AG09319 (cell line): ENCODE measurements at regions not wholly inside any gene's neighbourhood (a gene's known extent, or its start where the extent isn't known, plus 50 kb on each side); places are given as distances from the start of the nearest gene placed in this dataset.
"Not testable (repeated sequence)": the region's sequence is repeated elsewhere in the genome, so short reads cannot be mapped to it uniquely, and the experiment has no call there.

Experiments used
- DNase-seq: peaks from one replicate; pipeline ENCODE4 v3.0.0-alpha.2; 2010; ENCODE audit warnings: low read depth; ENCODE audit errors: extremely low read depth
- CTCF ChIP-seq: IDR thresholded peaks from 2 replicates; pipeline ENCODE4 v1.5.1; 2011; ENCODE audit warnings: low read depth, mild to moderate bottlenecking, inconsistent platforms, low read length, moderate library complexity

GRCh38 chrX:117843749-117844148 lies 272.9 kb downstream of the KLHL13 start:
- no peak for TF ChIP-seq CTCF
- DNase-seq = no peak

GRCh38 chrX:117840645-117841044 lies 276.0 kb downstream of the KLHL13 start:
- DNase-seq = no peak
- no peak for TF ChIP-seq CTCF

DNA sequence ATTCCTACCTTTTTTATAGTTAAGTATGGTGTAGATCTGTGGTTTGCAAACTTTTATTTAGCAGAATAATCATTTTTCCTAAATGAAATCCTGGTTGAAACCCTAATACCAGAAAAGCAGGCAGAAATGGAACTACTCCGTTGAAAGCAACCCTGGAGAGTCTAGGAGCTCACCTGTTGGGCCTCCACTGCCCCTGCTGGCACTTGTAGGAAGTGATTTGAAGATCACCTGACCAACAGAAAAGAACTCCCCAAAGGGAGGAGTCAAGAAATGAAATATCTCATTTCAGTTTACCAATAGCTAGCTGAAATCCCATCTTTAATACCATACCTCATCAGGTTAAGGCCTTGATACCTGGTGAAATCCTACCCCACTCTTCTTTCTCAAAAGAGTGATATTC lies 277.1 kb downstream of the KLHL13 start:
- no peak for TF ChIP-seq CTCF
- no peak for DNase-seq

DNA sequence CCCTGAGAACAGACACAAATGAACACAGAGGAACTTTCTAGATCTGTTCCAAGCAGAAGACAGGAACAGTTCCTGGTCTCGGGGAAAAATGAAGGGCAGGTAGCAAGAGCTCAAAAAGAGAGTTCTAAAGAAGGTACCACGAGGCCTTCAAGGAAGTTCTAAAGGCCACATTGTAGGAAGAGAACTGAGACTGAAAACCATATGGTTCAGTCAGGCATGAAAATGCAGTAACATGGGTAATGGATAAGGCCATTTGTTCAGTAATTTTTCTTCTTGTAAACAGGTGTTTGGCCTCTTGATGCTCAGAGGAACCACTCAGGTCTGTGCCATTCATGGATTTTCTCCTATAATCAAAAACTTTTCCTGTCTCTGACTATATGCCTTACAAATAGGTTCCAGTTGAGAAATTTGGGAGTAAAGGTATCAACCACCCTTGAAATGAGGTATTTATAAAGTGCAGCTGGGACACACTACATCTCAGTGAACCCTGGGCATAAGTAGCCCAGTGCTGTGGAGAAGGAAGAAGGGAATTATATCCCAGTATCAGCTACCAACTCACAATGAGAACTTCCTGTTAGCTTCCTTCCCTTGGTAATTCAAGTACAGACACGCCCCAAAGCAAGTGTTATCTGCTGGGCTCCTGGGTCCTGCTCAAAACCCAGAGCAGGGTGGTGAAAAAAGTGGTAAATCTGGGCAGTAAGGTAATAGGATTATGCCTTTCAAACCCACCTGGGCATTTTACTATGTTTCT lies 277.9 kb downstream of the KLHL13 start:
- TF ChIP-seq CTCF = no peak
- no peak for DNase-seq

DNA sequence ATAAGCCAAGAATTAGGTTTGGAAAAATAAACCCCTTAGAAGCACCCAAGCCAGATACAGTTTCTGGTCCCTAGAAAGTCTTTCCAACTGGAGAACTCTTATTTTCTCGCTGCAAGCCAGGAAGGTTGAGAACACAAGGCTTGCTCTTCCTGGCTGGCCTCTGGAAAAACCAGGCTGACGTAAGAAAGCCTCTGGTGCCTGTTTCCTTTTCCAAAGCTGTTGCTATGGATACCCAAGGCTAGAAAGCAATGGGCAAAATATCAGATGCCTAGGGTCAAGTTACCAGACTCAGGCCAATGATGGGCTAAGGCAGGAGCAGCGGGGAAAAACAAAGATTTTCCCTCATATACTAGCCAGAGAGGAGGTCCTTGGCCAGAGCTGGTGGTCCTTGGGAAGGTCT lies 281.6 kb downstream of the KLHL13 start:
- no peak for DNase-seq

GRCh38 chrX:117834076-117834475 lies 282.5 kb downstream of the KLHL13 start:
- no peak for DNase-seq

More for the DNA sequence above, 281.6 kb downstream of the KLHL13 start:
- no peak for TF ChIP-seq CTCF

DNA sequence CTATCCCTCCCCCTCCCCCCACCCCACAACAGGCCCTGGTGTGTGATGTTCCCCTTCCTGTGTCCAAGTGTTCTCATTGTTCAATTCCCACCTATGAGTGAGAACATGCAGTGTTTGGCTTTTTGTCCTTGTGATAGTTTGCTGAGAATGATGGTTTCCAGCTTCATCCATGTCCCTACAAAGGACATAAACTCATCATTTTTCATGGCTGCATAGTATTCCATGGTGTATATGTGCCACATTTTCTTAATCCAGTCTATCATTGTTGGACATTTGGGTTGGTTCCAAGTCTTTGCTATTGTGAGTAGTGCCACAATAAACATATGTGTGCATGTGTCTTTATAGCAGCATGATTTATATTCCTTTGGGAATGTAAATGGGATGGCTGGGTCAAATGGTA lies 295.1 kb downstream of the KLHL13 start:
- not testable (repeated sequence) for DNase-seq

More at GRCh38 chrX:117834076-117834475, 282.5 kb downstream of the KLHL13 start:
- TF ChIP-seq CTCF = no peak

DNA sequence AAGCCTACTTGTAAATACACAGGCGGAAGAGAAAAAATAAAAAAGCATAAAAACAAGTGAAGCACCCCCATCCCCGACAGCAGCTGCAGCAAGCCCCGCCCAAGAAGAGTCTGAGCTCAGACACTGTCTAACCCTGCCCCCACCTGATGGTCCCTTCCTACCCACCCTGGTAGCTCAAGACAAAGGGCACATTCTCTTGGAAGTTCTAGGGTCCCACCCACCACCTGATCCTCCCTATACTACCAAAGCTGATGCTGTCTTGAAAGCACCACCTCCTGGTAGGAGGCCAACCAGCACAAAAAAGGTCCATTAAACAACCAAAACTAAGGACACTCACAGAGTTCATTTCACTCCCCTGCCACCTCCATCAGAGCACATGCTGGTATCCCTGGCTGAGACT lies 308.2 kb downstream of the KLHL13 start:
- TF ChIP-seq CTCF = no peak
- DNase-seq = no peak
